IMR-90 (cell line): ENCODE measurements at regions not wholly inside any gene's neighbourhood (a gene's known extent, or its start where the extent isn't known, plus 50 kb on each side); places are given as distances from the start of the nearest gene placed in this dataset.

Experiments used
- BHLHE40 ChIP-seq: fragments of 150-350 bp; IDR thresholded peaks from 2 replicates; pipeline ENCODE4 v1.6.1; 2016; ENCODE audit warnings: mild to moderate bottlenecking, low read depth, low read length
- CEBPB ChIP-seq: IDR thresholded peaks from 2 replicates; pipeline ENCODE4 v1.6.1; 2012; ENCODE audit warnings: low read depth, low read length, improper control_type of control experiment
- CHD1 ChIP-seq: IDR thresholded peaks from 2 replicates; pipeline ENCODE4 v1.6.1; 2012; ENCODE audit warnings: low read depth, low read length, improper control_type of control experiment
- FOS ChIP-seq: fragments of 150-350 bp; IDR thresholded peaks from 2 replicates; pipeline ENCODE4 v1.6.1; 2016; ENCODE audit warnings: low read depth, low read length
- MAZ ChIP-seq: IDR thresholded peaks from 2 replicates; pipeline ENCODE4 v1.6.1; 2012; ENCODE audit warnings: low read depth, mild to moderate bottlenecking, low read length, improper control_type of control experiment, moderate library complexity, borderline replicate concordance
- MXI1 ChIP-seq: IDR thresholded peaks from 2 replicates; pipeline ENCODE4 v1.6.1; 2012; ENCODE audit warnings: low read depth, mild to moderate bottlenecking, low read length, moderate library complexity, borderline replicate concordance
- NFE2L2 ChIP-seq: fragments of 150-350 bp; IDR thresholded peaks from 2 replicates; pipeline ENCODE4 v1.6.1; 2016; ENCODE audit warnings: low read depth, mild to moderate bottlenecking, low read length
- POLR2A ChIP-seq: IDR thresholded peaks from 2 replicates; pipeline ENCODE4 v1.6.1; 2012; ENCODE audit warnings: mild to moderate bottlenecking, low read depth, low read length
- RAD21 ChIP-seq: IDR thresholded peaks from 2 replicates; pipeline ENCODE4 v1.6.1; 2012; ENCODE audit warnings: low read length, improper control_type of control experiment
- RCOR1 ChIP-seq: IDR thresholded peaks from 2 replicates; pipeline ENCODE4 v1.6.1; 2012; ENCODE audit warnings: mild to moderate bottlenecking, low read length, improper control_type of control experiment; ENCODE audit not compliant: insufficient replicate concordance
- RFX5 ChIP-seq: IDR thresholded peaks from 2 replicates; pipeline ENCODE4 v1.8.0; 2012; ENCODE audit warnings: low read depth, mild to moderate bottlenecking, low read length, moderate library complexity
- USF2 ChIP-seq: fragments of 150-350 bp; IDR thresholded peaks from 2 replicates; pipeline ENCODE4 v1.6.1; 2017; ENCODE audit warnings: mild to moderate bottlenecking, antibody characterized with exemption, low read length, low read depth
- TF ChIP-seq, protein P1 (sequence below): conservative IDR thresholded peaks from 2 replicates; pipeline ENCODE4 v1.5.1; 2012; ENCODE audit warnings: mild to moderate bottlenecking, low read depth, low read length, improper control_type of control experiment
- TF ChIP-seq, protein P2 (sequence below): fragments of 150-350 bp; IDR thresholded peaks from 2 replicates; pipeline ENCODE4 v1.6.1; 2016; ENCODE audit warnings: low read depth, mild to moderate bottlenecking, low read length, moderate library complexity, borderline replicate concordance

DNA sequence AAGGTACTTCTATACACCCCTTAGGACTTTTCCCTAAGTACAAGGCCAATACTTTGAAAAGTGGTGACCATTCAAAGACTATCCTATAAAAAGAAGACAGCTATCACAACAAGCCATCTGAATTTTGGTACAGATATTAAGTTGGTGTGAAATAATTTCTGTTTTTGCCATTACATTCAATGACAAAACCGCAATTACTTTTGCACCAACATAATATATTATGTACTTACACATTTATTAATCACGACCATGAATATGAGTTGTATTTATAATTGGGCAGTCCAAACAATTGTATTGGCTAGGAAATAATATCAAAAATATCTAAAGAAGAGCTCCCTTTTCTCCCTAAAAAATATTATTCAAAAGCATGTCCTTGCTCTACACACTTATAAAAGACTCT, 215.7 kb downstream of the TMA16 start:
- TF ChIP-seq CEBPB = no peak
- TF ChIP-seq POLR2A = no peak
- TF ChIP-seq, protein P1, sequence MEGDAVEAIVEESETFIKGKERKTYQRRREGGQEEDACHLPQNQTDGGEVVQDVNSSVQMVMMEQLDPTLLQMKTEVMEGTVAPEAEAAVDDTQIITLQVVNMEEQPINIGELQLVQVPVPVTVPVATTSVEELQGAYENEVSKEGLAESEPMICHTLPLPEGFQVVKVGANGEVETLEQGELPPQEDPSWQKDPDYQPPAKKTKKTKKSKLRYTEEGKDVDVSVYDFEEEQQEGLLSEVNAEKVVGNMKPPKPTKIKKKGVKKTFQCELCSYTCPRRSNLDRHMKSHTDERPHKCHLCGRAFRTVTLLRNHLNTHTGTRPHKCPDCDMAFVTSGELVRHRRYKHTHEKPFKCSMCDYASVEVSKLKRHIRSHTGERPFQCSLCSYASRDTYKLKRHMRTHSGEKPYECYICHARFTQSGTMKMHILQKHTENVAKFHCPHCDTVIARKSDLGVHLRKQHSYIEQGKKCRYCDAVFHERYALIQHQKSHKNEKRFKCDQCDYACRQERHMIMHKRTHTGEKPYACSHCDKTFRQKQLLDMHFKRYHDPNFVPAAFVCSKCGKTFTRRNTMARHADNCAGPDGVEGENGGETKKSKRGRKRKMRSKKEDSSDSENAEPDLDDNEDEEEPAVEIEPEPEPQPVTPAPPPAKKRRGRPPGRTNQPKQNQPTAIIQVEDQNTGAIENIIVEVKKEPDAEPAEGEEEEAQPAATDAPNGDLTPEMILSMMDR = no peak
- TF ChIP-seq USF2 = no peak
- TF ChIP-seq RFX5 = no peak
- no peak for TF ChIP-seq RCOR1
- TF ChIP-seq CHD1 = no peak
- TF ChIP-seq NFE2L2 = no peak
- TF ChIP-seq MXI1 = no peak
- TF ChIP-seq, protein P2, sequence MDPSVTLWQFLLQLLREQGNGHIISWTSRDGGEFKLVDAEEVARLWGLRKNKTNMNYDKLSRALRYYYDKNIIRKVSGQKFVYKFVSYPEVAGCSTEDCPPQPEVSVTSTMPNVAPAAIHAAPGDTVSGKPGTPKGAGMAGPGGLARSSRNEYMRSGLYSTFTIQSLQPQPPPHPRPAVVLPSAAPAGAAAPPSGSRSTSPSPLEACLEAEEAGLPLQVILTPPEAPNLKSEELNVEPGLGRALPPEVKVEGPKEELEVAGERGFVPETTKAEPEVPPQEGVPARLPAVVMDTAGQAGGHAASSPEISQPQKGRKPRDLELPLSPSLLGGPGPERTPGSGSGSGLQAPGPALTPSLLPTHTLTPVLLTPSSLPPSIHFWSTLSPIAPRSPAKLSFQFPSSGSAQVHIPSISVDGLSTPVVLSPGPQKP = no peak
- no peak for TF ChIP-seq FOS
- TF ChIP-seq BHLHE40 = no peak
- TF ChIP-seq RAD21 = no peak
- no peak for TF ChIP-seq MAZ
